Bronchial epithelial cell (primary cell): ENCODE measurements at regions not wholly inside any gene's neighbourhood (a gene's known extent, or its start where the extent isn't known, plus 50 kb on each side); places are given as distances from the start of the nearest gene placed in this dataset.
A peak's percentile ranks its signal among the peaks of the same experiment; 100 is the strongest.

Experiments
- DNase-seq: peaks from one replicate; pipeline ENCODE4 v3.0.0-alpha.2; 2010; ENCODE audit warnings: low read depth
- FAIRE-seq: peaks from 2 replicates; lab custom pipeline; 2011; peaks lifted over from hg19 to GRCh38; lab: Jason Lieb, UNC
- H3K27me3 ChIP-seq: 2 replicates; pipeline ENCODE4 v1.5.1; 2011; ENCODE audit warnings: low read length; ENCODE audit not compliant: control insufficient read depth, insufficient read depth
- H3K36me3 ChIP-seq: 2 replicates; pipeline ENCODE4 v1.5.1; 2011; ENCODE audit warnings: low read length; ENCODE audit not compliant: control insufficient read depth, insufficient read depth
- H3K4me3 ChIP-seq: 2 replicates; pipeline ENCODE4 v1.5.1; 2011; ENCODE audit warnings: mild to moderate bottlenecking, low read depth, low read length, control low read depth
- TF ChIP-seq, protein P1 (sequence below): IDR thresholded peaks from 2 replicates; pipeline ENCODE4 v1.5.1; 2011; ENCODE audit warnings: mild to moderate bottlenecking, moderate library complexity, low read length, control low read depth, inconsistent platforms; ENCODE audit not compliant: insufficient read depth, severe bottlenecking

DNA sequence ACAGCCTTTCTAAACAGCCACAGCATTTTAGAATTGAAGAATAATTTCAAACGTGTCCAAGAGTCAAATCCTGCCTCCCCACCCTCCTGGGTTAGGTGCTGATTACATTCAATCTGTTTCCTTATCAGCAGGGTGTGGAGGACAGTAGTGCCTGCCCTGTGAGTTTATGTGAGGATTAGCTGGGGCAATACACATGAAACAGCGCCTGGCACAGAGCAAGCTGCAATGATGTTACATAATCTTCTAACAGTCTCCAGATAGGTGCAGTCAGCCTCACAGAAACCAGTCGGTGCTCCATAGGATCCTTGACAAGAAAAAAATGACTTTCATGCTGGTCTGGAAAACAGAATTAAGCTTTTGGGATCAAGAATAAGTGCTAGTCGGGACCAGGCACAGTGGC is 91.7 kb upstream of the ITGA6 start:
- DNase-seq: no peak
- no peak for FAIRE-seq
- Histone ChIP-seq H3K4me3 (no peak overlapping the region), H3K36me3 (no peaks in the 10 kb centered on the region), H3K27me3 (no peaks in the 10 kb centered on the region)
- TF ChIP-seq, protein P1, sequence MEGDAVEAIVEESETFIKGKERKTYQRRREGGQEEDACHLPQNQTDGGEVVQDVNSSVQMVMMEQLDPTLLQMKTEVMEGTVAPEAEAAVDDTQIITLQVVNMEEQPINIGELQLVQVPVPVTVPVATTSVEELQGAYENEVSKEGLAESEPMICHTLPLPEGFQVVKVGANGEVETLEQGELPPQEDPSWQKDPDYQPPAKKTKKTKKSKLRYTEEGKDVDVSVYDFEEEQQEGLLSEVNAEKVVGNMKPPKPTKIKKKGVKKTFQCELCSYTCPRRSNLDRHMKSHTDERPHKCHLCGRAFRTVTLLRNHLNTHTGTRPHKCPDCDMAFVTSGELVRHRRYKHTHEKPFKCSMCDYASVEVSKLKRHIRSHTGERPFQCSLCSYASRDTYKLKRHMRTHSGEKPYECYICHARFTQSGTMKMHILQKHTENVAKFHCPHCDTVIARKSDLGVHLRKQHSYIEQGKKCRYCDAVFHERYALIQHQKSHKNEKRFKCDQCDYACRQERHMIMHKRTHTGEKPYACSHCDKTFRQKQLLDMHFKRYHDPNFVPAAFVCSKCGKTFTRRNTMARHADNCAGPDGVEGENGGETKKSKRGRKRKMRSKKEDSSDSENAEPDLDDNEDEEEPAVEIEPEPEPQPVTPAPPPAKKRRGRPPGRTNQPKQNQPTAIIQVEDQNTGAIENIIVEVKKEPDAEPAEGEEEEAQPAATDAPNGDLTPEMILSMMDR: no peak

DNA sequence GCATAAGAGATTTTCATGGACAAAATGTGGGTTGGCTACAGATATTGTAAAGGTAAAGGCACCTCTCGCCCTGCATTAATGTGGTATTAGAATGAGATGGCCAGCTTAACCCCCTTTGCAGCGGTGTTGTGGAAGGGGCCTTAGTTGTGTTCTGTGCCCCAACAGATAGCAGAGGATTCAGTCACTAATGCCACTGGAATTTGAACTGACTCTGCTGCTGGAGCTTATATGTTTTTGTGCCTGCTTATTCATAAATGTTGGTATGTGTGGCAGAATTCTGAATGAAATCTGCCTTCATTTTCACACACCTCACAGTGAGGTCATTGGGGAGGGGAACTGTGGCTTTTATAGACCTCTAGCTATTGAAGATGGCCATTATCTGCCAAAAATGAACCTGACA is 90.7 kb upstream of the ITGA6 start:
- H3K36me3 ChIP-seq: no peaks in the 10 kb centered on the region
- H3K4me3 ChIP-seq: no peak overlapping the region
- H3K27me3 ChIP-seq: no peaks in the 10 kb centered on the region
- TF ChIP-seq, protein P1: no peak
- FAIRE-seq (no peak), DNase-seq (no peak)

DNA sequence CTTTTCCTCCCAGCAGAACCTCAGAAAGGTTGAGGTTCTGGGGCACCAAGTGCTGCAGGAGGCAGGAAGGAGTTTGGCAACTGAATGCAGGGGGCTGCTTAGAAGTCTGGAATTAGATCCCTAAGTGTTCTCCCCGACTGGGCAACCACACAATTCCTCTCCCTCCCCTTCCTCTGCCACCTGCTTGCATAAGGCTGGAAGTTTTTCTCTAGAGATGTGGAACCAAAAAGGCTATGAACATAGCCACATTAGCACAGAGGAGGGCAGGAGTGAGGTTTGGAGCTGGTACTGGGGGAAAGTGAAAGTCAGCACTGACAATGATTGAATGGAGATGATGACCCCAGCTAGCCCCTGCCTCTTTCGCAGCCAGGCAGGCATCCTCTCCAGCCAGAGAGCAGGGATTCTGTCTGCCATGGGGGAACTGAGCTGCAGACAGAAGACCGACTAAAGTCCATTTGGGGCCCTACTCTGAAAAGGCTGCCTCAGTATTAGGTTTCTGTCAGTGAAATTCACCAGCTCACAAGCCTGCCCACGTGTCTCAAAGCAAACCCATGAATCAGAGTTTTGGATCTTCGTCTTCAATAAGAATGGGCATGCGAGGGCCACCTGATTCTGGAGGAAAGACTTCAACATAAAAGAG is 87.9 kb upstream of the ITGA6 start:
- peak; percentile 71 for DNase-seq
- Histone ChIP-seq H3K27me3 (no peaks in the 10 kb centered on the region), H3K36me3 (no peaks in the 10 kb centered on the region), H3K4me3 (no peak overlapping the region)
- FAIRE-seq: no peak
- TF ChIP-seq, protein P1: no peak

DNA sequence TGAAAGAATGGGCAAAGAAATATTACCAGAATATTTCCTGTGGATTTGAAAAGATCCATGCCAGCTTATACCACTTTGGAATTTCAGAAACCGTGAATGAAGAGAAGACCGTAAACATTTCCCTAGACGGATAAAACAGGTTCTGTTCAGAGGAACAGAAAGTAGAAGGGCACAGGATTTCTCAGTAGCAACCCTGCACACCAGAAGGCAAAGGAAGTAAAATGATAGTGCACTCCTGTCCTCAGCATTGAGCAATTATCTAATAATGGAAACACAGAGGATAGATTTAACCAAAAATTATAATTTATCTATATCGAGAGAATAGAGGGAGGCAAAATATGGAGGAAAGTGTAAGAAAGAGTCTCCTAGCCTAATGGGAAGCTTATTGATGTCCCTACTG is 87.0 kb upstream of the ITGA6 start:
- no peak for FAIRE-seq
- no peaks in the 10 kb centered on the region for H3K36me3 ChIP-seq
- H3K4me3 ChIP-seq: no peak overlapping the region
- no peak for DNase-seq
- TF ChIP-seq, protein P1: no peak
- H3K27me3 ChIP-seq: no peaks in the 10 kb centered on the region

DNA sequence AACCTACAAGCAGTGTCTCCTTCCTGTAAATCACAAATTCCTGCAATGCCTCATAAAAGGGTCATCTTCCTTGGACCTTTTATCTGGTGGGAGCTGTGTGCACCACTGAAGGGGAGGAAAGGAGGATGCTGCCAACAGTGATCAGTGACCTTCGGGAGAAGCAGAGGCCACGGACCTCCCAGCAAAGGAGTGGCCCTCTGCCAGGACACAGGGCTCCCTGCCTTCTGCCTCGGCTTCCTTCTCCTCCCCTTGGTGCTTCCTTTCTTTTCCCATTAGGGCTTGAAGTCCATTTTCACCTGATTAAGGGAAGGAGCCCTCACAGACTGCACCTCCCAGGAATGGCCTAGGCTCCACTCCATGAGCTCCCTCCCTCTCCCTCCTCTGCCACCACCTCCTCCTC is 85.3 kb upstream of the ITGA6 start:
- no peak for FAIRE-seq
- no peak for DNase-seq

DNA sequence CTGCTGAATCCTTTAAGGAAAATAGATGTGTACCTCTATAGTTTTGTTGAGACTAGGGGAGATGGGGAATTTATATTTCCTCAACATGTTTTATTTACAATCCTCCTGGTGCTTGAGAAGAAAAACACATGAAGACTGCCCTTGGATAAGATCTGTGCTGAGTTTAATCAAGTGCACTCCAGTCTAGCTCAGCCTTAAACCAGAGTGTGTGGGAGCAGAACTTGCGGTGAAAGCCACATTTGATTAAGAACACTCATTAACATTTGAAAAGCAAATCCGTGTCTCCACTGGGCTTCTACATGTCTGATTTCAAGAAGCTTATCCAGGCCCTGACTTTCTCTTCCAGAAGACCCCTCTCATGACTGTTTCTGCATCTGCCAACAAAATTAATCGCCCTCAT is 84.8 kb upstream of the ITGA6 start:
- FAIRE-seq (no peak), DNase-seq (no peak)
- TF ChIP-seq, protein P1: no peak
- Histone ChIP-seq H3K36me3 (no peaks in the 10 kb centered on the region), H3K27me3 (no peaks in the 10 kb centered on the region), H3K4me3 (no peak overlapping the region)

More for the DNA sequence above, 85.3 kb upstream of the ITGA6 start:
- TF ChIP-seq, protein P1: no peak
- Histone ChIP-seq H3K36me3 (no peaks in the 10 kb centered on the region), H3K27me3 (no peaks in the 10 kb centered on the region), H3K4me3 (no peak overlapping the region)
